H9 (cell line): ENCODE measurements at regions not wholly inside any gene's neighbourhood (a gene's known extent, or its start where the extent isn't known, plus 50 kb on each side); places are given as distances from the start of the nearest gene placed in this dataset.

ENCODE experiments used
- DNase-seq: peaks from one replicate; pipeline ENCODE4 v3.0.0-alpha.2; 2017
- H2AFZ ChIP-seq: one replicate; pipeline ENCODE4 v1.6.1; 2013; ENCODE audit warnings: mild to moderate bottlenecking, low read length, control low read depth, moderate library complexity
- H2AK5ac ChIP-seq: 2 replicates; pipeline ENCODE4 v1.6.1; 2013; ENCODE audit warnings: low read length, control low read depth, mixed read lengths; ENCODE audit not compliant: insufficient read length
- H2BK120ac ChIP-seq: one replicate; pipeline ENCODE4 v1.6.1; 2013; ENCODE audit warnings: low read depth, mild to moderate bottlenecking, low read length, control low read depth, inconsistent platforms; ENCODE audit not compliant: poor library complexity, severe bottlenecking
- H2BK12ac ChIP-seq: 2 replicates; pipeline ENCODE4 v1.6.1; 2013; ENCODE audit warnings: low read length, control low read depth, mixed read lengths, low read depth; ENCODE audit not compliant: insufficient read length
- H2BK15ac ChIP-seq: 2 replicates; pipeline ENCODE4 v1.6.1; 2013; ENCODE audit warnings: low read depth, low read length, control low read depth
- H2BK20ac ChIP-seq: one replicate; pipeline ENCODE4 v1.6.1; 2013; ENCODE audit warnings: low read depth, mild to moderate bottlenecking, low read length, control low read depth, inconsistent platforms; ENCODE audit not compliant: poor library complexity, severe bottlenecking
- H2BK5ac ChIP-seq: 2 replicates; pipeline ENCODE4 v1.6.1; 2013; ENCODE audit warnings: low read length, control low read depth, mixed read lengths; ENCODE audit not compliant: insufficient read length
- H3K14ac ChIP-seq: 2 replicates; pipeline ENCODE4 v1.6.1; 2013; ENCODE audit warnings: low read length, control low read depth; ENCODE audit not compliant: insufficient read depth
- H3K18ac ChIP-seq: 2 replicates; pipeline ENCODE4 v1.6.1; 2013; ENCODE audit warnings: low read depth, mild to moderate bottlenecking, mixed read lengths, low read length, control low read depth; ENCODE audit not compliant: insufficient read length
- H3K23ac ChIP-seq: 2 replicates; pipeline ENCODE4 v1.6.1; 2013; ENCODE audit warnings: low read length, control low read depth, mixed read lengths, low read depth; ENCODE audit not compliant: insufficient read length
- H3K23me2 ChIP-seq: 2 replicates; pipeline ENCODE4 v1.6.1; 2013; ENCODE audit warnings: low read depth, mild to moderate bottlenecking, mixed read lengths, low read length, control low read depth; ENCODE audit not compliant: insufficient read length, poor library complexity, severe bottlenecking
- H3K27ac ChIP-seq: 2 replicates; pipeline ENCODE4 v1.5.1; 2013; ENCODE audit warnings: low read length, control low read depth, mixed read lengths, low read depth; ENCODE audit not compliant: insufficient read length
- H3K27me3 ChIP-seq: 2 replicates; pipeline ENCODE4 v1.6.1; 2013; ENCODE audit warnings: low read length, control low read depth, inconsistent platforms; ENCODE audit not compliant: insufficient read depth
- H3K4ac ChIP-seq: 2 replicates; pipeline ENCODE4 v1.6.1; 2013; ENCODE audit warnings: low read depth, mild to moderate bottlenecking, control low read depth, inconsistent platforms, low read length, moderate library complexity
- H3K4me1 ChIP-seq: 2 replicates; pipeline ENCODE4 v1.6.1; 2013; ENCODE audit warnings: low read length, control low read depth, inconsistent platforms; ENCODE audit not compliant: insufficient read depth
- H3K4me2 ChIP-seq: 2 replicates; pipeline ENCODE4 v1.6.1; 2013; ENCODE audit warnings: low read length, control low read depth, mixed read lengths; ENCODE audit not compliant: insufficient read length, insufficient read depth
- H3K56ac ChIP-seq: 2 replicates; pipeline ENCODE4 v1.6.1; 2013; ENCODE audit warnings: low read depth, mild to moderate bottlenecking, mixed read lengths, low read length, control low read depth; ENCODE audit not compliant: insufficient read length
- H3K79me1 ChIP-seq: 2 replicates; pipeline ENCODE4 v1.6.1; 2013; ENCODE audit warnings: low read depth, mild to moderate bottlenecking, moderate library complexity, low read length, control low read depth, inconsistent platforms; ENCODE audit not compliant: insufficient read depth, poor library complexity, severe bottlenecking
- H3K79me2 ChIP-seq: 2 replicates; pipeline ENCODE4 v1.6.1; 2013; ENCODE audit warnings: low read length, control low read depth, inconsistent platforms; ENCODE audit not compliant: insufficient read depth
- H3K9ac ChIP-seq: 2 replicates; pipeline ENCODE4 v1.6.1; 2013; ENCODE audit warnings: low read length, control low read depth, mixed read lengths; ENCODE audit not compliant: insufficient read length; ENCODE audit errors: extremely low read depth
- H3K9me3 ChIP-seq: one replicate; pipeline ENCODE4 v1.6.1; 2013; ENCODE audit warnings: low read depth, low read length, inconsistent platforms; ENCODE audit not compliant: control insufficient read depth
- H3T11ph ChIP-seq: one replicate; pipeline ENCODE4 v1.6.1; 2013; ENCODE audit warnings: mild to moderate bottlenecking, low read length, control low read depth, inconsistent platforms
- H4K20me1 ChIP-seq: one replicate; pipeline ENCODE4 v1.6.1; 2013; ENCODE audit not compliant: control insufficient read depth, insufficient read length, insufficient read depth
- H4K5ac ChIP-seq: 2 replicates; pipeline ENCODE4 v1.6.1; 2013; ENCODE audit warnings: low read depth, mild to moderate bottlenecking, mixed read lengths, low read length, control low read depth; ENCODE audit not compliant: insufficient read length
- H4K8ac ChIP-seq: replicated peaks from 2 replicates; pipeline ENCODE4 v1.6.1; 2013; ENCODE audit warnings: low read length, control low read depth, mixed read lengths, low read depth; ENCODE audit not compliant: insufficient read length
- H4K91ac ChIP-seq: 2 replicates; pipeline ENCODE4 v1.6.1; 2013; ENCODE audit warnings: low read depth, mild to moderate bottlenecking, moderate library complexity, mixed read lengths, low read length, control low read depth; ENCODE audit not compliant: insufficient read length
- H3K27ac Mint-ChIP-seq, 3 experiments: 2 replicates in 2 of 3; 3 replicates in 1 of 3; pipeline ENCODE4 v1.8.0; 2020 to 2021; ENCODE audit warnings: mixed read lengths in 3 of 3, mild to moderate bottlenecking in 1 of 3, moderate library complexity in 1 of 3
- H3K27me3 Mint-ChIP-seq: 2 replicates; pipeline ENCODE4 v1.8.0; 2021; ENCODE audit warnings: low read depth, mild to moderate bottlenecking, moderate library complexity, mixed read lengths
- H3K36me3 Mint-ChIP-seq, 3 experiments: 2 replicates in 2 of 3; 3 replicates in 1 of 3; pipeline ENCODE4 v1.8.0; 2020 to 2021; ENCODE audit warnings: low read depth in 3 of 3, mixed read lengths in 3 of 3; ENCODE audit not compliant: insufficient read depth in 1 of 3
- H3K4me1 Mint-ChIP-seq, 2 experiments: 2 replicates each; pipeline ENCODE4 v1.8.0; 2020; ENCODE audit warnings: mixed read lengths in 2 of 2
- H3K4me3 Mint-ChIP-seq, 2 experiments: 2 replicates in 1 of 2; 3 replicates in 1 of 2; pipeline ENCODE4 v1.8.0; 2020 to 2021; ENCODE audit warnings: mild to moderate bottlenecking in 2 of 2, mixed read lengths in 2 of 2, moderate library complexity in 1 of 2
- H3K9me3 Mint-ChIP-seq, 2 experiments: 2 replicates in 1 of 2; 3 replicates in 1 of 2; pipeline ENCODE4 v1.8.0; 2020; ENCODE audit warnings: mild to moderate bottlenecking in 2 of 2, mixed read lengths in 2 of 2, moderate library complexity in 1 of 2
- CTCF ChIP-seq: fragments of 200-600 bp; sonication (generic); conservative IDR thresholded peaks from 3 replicates; pipeline ENCODE4 v1.8.0; 2021; ENCODE audit warnings: antibody characterized with exemption, mild to moderate bottlenecking
- WGBS: extraction: QIAGEN DNeasy Blood & Tissue Kit; methylation state at CpG from one replicate; pipeline ENCODE4 v1.1.7; 2013; ENCODE audit warnings: missing lambda C conversion rate, low lambda C conversion rate, mixed read lengths; ENCODE audit not compliant: insufficient read length; ENCODE audit errors: extremely low coverage; 5-methylcytosine and 5-hydroxymethylcytosine counted together

GRCh38 chr2:9150568-9150900 lies 56.1 kb upstream of the ASAP2 start:
- no peak overlapping the region for H3K27ac Mint-ChIP-seq
- H2BK5ac ChIP-seq, result no peak overlapping the region
- no peak for DNase-seq
- no peak overlapping the region for H2AFZ ChIP-seq
- no peak for TF ChIP-seq CTCF
- peaks cover 19% of the 10 kb centered on the region for H3K27me3 Mint-ChIP-seq
- H3K4me3 Mint-ChIP-seq, result no peak overlapping the region
- no peaks in the 10 kb centered on the region for H3K79me1 ChIP-seq
- no peaks in the 10 kb centered on the region for H3K4me1 ChIP-seq
- H4K91ac ChIP-seq, result no peak overlapping the region
- H2BK15ac ChIP-seq, result no peak overlapping the region
- no peaks in the 10 kb centered on the region for H3K79me2 ChIP-seq
- no peaks in the 10 kb centered on the region for H3K36me3 Mint-ChIP-seq
- H2BK120ac ChIP-seq, result no peak overlapping the region
- H3K27ac ChIP-seq, result no peak overlapping the region
- H4K20me1 ChIP-seq, result no peaks in the 10 kb centered on the region
- no peak overlapping the region for H2AK5ac ChIP-seq
- H2BK20ac ChIP-seq, result no peak overlapping the region
- peaks cover 9 to 13% of the 10 kb centered on the region in 2 experiments; a peak in 3 of 4 replicates for H3K4me1 Mint-ChIP-seq
- no peak overlapping the region for H3K4me2 ChIP-seq
- no peak overlapping the region for H3K18ac ChIP-seq
- no peak overlapping the region for H3K14ac ChIP-seq
- H3K23me2 ChIP-seq, result no peaks in the 10 kb centered on the region
- no peak overlapping the region for H2BK12ac ChIP-seq
- no peak overlapping the region for H4K8ac ChIP-seq
- H3T11ph ChIP-seq, result no peak overlapping the region
- H3K56ac ChIP-seq, result no peak overlapping the region
- no peak overlapping the region for H3K23ac ChIP-seq
- no peak overlapping the region for H3K9ac ChIP-seq
- no peaks in the 10 kb centered on the region for H3K9me3 ChIP-seq
- no peak overlapping the region for H3K4ac ChIP-seq
- H3K27me3 ChIP-seq, result no peaks in the 10 kb centered on the region
- no peaks in the 10 kb centered on the region for H3K9me3 Mint-ChIP-seq
- no peak overlapping the region for H4K5ac ChIP-seq
- no CpG with 5 or more reads among the region's 7 CpGs for WGBS
